MG63 (cell line): ENCODE measurements at regions not wholly inside any gene's neighbourhood (a gene's known extent, or its start where the extent isn't known, plus 50 kb on each side); places are given as distances from the start of the nearest gene placed in this dataset.

Experiments
- DNase-seq: peaks from one replicate; pipeline ENCODE4 v3.0.0-alpha.2; 2020
- H3K27me3 ChIP-seq: fragments of 250-450 bp; sonication (Bioruptor Pico); 2 replicates; pipeline ENCODE4 v1.5.1; 2020; ENCODE audit warnings: mild to moderate bottlenecking, moderate library complexity
- H3K36me3 ChIP-seq: fragments of 250-450 bp; sonication (Bioruptor Pico); 2 replicates; pipeline ENCODE4 v1.5.1; 2020; ENCODE audit warnings: mild to moderate bottlenecking, moderate library complexity
- H3K4me3 ChIP-seq: fragments of 250-450 bp; sonication (Bioruptor Pico); 2 replicates; pipeline ENCODE4 v1.5.1; 2020; ENCODE audit warnings: mild to moderate bottlenecking, moderate library complexity
- H3K9me3 ChIP-seq: fragments of 250-450 bp; sonication (Bioruptor Pico); 2 replicates; pipeline ENCODE4 v1.5.1; 2020; ENCODE audit warnings: mild to moderate bottlenecking, moderate library complexity

DNA sequence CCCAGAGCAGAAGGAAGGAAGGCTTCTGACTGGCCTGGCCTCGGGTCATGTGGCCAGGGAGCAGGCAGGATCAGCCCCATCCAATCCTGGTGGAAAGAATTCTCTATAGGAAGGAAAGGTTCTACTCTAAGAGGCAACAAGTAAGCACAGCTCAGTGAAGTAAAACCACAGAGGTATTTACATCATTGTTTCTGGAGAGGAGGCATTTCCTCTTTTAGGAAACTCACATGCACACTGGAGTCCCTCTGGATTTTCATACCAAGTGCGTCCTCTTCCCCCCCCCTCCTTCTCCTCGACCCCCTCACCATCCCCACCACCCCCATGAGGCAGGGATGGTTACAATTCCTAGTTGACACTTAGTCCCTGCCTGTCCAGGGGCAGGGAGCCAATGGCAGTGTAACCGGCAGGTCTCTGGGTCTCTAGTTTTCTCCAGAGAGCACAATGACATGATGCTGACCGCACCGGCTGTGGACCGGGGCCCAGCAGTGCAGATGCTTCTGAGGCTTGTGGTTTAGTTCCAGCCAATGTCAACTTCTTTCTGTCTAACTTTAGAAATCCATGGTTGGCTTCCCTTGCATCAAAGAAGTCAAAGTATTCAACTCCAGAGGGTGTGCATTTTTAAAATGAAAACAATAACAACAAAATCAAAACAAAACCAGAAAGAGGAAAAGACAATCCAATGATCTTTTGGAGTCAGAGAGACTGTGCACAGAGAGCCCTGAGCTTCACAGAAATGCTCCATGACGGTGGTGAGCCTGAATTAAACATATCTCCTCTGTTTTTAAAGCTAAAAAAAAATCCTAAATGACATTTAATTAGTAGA is 230.3 kb upstream of the TLE3 start:
- Histone ChIP-seq H3K9me3 (peaks cover 10% of the 10 kb centered on the region), H3K36me3 (no peaks in the 10 kb centered on the region), H3K4me3 (no peak overlapping the region), H3K27me3 (no peaks in the 10 kb centered on the region)
- DNase-seq: peak; percentile 87

DNA sequence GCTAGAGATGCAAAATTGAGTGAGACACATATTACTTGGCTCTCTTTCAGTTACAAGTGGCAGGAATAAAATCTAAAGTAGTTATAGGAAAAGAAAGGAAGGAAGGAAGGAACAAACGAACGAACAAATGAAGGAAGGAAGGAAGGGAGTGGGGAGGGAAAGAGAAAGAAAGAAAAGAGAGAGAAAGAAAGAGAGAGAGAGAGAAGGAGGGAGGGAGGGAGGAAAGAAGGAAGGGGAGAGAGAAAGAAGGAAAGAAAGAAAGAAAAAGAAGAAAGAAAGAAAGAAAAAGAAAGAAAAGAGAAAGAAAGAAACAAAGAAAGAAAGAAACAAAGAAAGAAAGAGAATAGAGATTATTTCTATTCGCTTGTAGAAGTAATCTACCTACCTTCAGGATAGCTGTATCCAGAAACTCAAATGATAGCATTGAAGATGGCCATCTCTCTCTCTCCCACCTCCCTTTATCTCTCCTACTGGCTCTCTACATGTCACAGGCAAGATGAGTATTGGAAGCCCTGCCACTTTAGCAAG is 229.7 kb upstream of the TLE3 start:
- H3K36me3 ChIP-seq: no peaks in the 10 kb centered on the region
- H3K4me3 ChIP-seq: no peak overlapping the region
- no peak for DNase-seq
- no peaks in the 10 kb centered on the region for H3K27me3 ChIP-seq
- H3K9me3 ChIP-seq: peaks cover 10% of the 10 kb centered on the region

DNA sequence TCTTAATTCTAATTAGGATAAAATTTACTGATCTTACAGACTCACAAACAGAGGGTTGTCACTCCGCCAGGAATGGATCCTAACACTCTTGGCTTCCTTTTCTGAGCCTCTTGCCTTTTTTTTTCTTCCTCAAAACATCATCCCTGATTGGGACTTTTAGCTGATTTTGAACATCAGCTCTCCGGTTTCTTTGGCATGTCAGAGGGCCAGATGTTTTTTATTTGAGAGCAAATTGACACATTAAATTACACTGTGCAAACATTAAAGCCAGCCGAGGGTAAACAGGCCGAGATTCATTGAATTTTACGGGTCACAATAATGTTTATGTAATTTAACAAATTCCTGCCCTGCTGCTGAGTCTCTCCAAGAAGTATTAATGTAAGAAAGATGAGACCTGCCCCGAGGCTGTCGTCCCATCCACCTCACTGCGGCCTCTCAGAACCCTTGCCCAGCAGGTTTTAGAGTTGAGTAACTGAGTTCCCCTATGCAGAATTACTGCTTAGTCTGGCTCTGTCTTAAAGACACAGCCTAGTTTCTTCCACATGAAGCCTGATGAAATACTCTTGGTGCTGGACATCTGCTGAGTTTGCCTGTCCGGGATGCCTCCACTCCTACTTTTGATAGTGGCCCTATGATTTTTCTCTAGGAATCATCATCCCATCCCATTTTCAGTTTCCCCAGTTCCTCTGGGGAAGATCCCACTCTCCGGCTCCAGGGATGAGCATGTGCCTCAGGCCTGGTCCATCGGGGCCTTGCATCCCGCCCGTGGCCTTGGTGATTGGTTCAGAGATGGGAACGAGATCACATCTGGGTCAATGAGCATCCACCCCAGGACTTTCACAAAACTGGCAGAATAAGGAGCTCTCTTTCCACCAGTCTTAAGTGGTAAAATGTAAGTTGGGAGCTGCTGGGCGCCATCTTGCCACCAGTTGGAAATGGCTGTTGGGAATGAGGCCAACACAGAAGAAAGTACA is 226.6 kb upstream of the TLE3 start:
- Histone ChIP-seq H3K27me3 (no peaks in the 10 kb centered on the region), H3K9me3 (no peaks in the 10 kb centered on the region), H3K36me3 (no peaks in the 10 kb centered on the region), H3K4me3 (no peak overlapping the region)
- peak; percentile 92 for DNase-seq

DNA sequence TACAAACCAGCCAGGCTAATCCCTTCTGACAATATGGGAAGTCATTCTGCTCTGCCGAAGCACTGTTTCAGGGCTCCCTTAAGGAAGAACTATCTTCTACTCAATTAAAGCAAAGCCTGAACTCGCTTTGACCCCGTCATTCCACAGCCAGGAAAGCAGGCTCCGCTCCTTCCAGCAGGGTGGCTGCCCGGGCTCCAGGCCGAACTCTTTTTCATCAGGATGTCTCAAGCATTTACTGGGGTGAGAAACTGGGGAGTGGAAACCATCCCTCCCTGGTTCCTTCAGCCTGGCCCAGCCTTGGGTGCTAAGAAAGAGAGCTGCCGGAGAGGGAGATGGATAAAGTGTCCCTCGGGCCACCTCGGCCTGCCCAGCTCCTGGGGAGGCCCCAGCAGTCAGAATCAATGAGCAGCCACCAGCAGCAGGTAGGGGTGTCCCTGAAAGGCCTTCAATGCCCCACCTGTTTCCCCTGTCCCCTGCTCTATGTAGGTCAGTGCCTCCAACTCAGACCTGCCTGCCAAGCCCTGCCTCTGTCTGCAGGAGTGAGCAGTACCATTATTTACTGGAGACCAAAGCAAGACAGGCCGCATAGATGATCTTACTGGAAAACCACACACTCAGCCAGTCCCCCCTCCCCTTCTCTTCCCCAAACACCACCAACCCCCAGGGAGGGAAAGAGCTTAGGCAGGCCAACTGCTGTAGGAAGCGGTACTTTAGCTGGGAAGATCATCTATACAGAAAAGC is 225.6 kb upstream of the TLE3 start:
- Histone ChIP-seq H3K27me3 (no peaks in the 10 kb centered on the region), H3K36me3 (no peaks in the 10 kb centered on the region), H3K4me3 (no peak overlapping the region), H3K9me3 (no peaks in the 10 kb centered on the region)
- DNase-seq: peak; percentile 76

DNA sequence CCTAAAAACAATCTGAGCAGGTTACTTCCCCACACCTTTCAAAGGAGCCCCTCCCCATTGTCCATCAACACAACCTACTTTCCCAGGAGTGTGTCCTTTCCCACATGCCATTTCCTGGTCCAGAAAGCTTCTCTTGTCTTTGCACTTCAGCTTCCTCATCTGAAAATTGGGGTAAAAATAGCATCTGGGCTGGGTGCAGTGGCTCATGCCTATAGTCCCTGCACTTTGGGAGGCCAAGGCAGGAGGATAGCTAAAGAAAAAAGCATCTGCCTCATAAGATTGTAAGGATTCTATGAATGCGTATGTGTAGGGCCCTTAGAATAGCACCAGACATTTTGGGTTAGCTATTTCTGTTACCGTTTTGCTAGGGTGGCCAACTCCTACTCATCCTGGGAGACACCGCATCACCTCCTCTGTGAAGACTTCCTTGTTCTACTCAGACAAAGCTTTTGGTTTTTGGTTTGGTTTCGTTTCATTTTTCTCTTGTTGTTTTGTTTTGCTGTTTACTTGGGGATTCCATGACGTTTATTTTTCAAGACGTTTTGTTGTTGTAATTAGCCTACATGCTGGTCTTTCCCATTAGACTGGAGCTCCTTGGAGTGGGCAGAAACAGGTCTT is 224.4 kb upstream of the TLE3 start:
- DNase-seq: no peak
- no peak overlapping the region for H3K4me3 ChIP-seq
- no peaks in the 10 kb centered on the region for H3K9me3 ChIP-seq
- no peaks in the 10 kb centered on the region for H3K27me3 ChIP-seq
- no peaks in the 10 kb centered on the region for H3K36me3 ChIP-seq

DNA sequence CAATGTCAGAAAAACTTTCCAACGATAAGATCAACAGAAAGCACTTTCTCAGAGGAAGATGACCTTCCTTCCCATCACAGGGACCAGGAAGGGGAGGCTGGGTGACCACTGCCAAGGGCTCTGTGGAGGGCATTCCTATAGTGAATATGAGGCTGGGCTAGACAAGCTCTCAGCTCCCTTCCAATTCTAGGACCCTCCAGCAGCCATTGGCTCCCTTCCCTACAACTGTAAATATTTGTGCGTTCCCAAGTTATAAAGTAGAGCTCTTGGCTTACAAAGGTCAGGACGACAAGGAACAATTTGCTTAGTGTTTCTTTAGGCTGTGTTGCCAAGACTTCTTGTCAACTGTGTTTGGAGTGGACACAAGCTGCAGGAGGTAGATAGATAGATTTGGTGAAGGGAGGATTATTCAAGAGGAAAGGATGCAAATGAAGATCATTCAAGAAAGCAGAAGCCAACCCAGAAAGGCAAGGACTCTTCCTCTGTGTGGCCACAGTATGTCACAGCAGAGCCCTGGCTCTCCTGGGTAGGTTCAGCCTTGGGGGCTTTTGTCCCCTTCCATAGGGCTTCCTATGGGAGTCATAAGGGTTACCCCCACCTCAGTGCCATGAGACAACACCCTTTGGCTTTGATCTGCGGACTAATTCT is 223.6 kb upstream of the TLE3 start:
- no peak for DNase-seq
- H3K4me3 ChIP-seq: no peak overlapping the region
- no peaks in the 10 kb centered on the region for H3K27me3 ChIP-seq
- no peaks in the 10 kb centered on the region for H3K36me3 ChIP-seq
- no peaks in the 10 kb centered on the region for H3K9me3 ChIP-seq

DNA sequence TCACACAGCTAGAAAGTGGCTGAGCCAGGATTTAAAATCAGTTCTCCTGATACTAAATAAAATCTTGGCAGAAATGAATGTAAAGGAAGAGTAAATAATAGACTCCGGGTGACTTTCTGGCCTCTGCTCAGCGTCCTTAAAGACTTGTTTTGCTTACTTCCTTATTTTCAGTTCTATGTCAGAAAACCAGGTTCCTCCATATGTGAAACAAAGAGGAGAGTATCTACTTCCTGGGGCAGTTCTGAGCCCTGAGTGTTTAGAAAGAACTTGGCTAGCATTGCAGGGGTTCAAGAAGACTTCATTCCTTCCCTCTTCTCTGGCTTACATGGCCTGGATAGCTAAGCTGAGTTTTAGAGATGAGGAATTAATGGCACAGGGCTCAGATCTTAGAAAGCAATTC is 222.8 kb upstream of the TLE3 start:
- Histone ChIP-seq H3K27me3 (no peaks in the 10 kb centered on the region), H3K36me3 (no peaks in the 10 kb centered on the region), H3K4me3 (no peak overlapping the region), H3K9me3 (no peaks in the 10 kb centered on the region)
- DNase-seq: no peak

DNA sequence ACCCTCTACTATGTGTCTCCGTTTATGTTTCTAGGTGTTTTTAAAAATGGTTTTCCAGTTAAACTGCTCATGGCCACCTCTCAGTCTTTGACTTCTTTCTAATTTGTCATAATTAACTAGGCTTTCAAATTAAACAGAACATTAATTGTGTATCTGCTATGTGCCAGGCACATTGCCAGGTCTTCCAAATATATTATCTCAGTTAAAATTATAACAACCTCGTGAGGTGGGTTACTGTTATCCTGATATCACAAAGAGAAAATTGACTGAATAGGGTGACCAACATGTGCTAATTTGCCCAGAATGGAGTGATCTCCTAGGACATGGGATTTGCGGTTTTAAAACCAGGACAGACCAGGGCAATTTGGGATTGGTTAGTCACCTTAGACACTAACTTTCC is 222.4 kb upstream of the TLE3 start:
- Histone ChIP-seq H3K36me3 (no peaks in the 10 kb centered on the region), H3K9me3 (no peaks in the 10 kb centered on the region), H3K27me3 (no peaks in the 10 kb centered on the region), H3K4me3 (no peak overlapping the region)
- no peak for DNase-seq

DNA sequence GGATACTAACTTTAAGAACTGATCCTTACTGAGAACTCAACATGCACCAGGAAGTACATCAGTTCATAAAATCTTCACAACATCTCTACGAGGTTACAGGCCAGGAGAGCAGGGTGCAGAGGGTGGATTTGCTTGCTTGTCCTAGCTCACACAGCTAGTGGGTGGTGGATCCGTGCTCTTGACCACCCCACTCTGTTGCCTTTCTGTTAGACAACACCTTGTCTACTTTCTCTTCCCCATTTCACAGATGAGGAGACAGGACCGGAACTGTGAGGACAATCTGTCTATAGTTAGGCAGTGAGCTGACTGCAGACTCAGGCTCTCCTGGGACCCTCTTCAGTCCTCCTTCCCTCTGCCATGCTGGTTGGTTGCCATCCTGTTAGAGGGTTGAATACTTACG is 221.7 kb upstream of the TLE3 start:
- Histone ChIP-seq H3K4me3 (no peak overlapping the region), H3K9me3 (no peaks in the 10 kb centered on the region), H3K27me3 (no peaks in the 10 kb centered on the region), H3K36me3 (no peaks in the 10 kb centered on the region)
- DNase-seq: no peak

DNA sequence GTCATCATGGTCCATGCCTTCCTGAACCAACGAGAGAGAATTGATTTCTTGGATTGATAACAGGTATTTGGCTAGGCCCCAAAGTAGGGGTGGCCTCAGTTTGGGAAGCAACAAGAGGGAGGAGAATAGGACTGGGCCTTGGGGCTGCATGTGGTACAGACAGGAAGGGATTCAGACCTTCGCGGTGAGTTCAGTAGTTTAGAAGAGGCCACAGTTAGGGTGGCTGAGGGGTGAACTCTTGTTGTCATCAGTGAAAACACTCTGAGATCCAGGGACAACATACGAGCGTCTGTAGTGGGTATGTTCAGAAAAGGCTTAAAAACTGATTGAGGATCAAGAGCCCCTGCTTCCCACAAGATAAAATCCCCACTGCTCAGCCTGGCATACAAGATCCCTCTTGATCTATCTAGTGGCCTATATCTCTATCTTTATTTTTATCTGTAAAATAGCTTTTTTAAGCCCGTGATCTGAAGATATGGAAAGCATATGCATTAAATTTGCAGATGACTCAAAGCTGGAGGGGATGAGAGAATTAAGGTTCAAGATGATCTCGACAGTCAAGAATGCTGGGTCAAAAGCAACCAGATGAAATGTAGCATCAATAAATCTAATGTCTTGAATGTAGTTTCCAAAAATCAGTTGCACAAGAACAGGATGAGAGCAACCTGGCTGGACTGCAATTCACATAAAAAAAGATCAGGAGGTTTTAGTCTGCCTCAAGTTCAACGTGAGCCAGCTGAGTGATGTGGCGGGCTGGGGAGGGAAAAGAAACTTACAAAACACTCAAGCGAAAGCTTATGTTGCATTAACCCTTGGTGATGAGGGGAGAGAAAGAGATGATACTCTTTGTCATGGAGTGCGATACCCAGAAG is 221.1 kb upstream of the TLE3 start:
- Histone ChIP-seq H3K4me3 (no peak overlapping the region), H3K36me3 (no peaks in the 10 kb centered on the region), H3K9me3 (no peaks in the 10 kb centered on the region), H3K27me3 (no peaks in the 10 kb centered on the region)
- peak; percentile 77 for DNase-seq

DNA sequence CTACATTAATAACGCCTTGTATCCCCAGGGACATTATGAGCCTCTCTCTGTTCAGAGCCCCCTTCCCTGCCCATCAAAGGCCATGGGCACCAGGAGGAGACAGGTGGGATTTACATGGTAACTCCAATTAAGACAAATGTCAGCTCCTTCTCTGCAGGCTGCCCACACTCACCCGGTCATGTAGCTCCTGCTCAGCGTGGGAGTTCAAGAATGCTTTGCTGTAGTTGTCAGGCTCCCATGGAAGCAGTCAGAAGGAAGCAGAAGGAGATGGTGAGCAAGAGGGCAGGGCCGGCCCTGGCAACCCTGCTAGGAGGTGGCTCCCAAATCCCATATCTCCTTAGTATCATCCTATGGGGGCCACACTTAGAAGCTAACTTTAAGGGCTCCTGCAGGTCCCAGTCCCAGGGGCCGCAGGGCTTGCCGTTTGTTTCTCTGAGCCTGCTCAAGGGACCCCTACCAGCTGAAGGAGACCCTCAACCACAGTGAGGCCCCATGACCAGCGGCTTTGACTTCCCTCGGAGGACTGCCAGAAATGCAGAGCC is 218.4 kb upstream of the TLE3 start:
- no peak for DNase-seq
- Histone ChIP-seq H3K27me3 (no peaks in the 10 kb centered on the region), H3K9me3 (0 out of 2 replicates have a peak, but pooled peaks cover 1% of the 10 kb centered on the region)

DNA sequence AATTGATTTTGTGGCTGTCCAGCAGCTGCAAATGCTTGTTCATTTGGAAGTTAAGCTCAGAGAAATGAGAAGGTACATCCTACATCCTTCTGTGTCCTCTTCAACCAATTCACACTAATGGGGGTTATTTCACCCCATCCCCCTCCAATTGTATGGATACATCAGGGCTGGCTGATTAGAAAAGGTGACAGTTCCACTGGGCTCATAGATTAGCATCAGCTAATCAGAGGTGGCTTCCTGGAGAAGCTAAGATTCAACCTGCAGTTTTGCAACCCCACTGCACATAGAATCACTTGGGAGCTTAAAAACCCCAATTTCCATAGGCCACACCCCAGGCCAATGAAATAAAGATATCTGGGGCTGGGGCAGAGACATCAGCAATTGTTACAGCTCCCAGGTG is 217.7 kb upstream of the TLE3 start:
- 0 out of 2 replicates have a peak, but pooled peaks cover 2% of the 10 kb centered on the region for H3K9me3 ChIP-seq
- H3K27me3 ChIP-seq: no peaks in the 10 kb centered on the region
- DNase-seq: no peak
- no peaks in the 10 kb centered on the region for H3K36me3 ChIP-seq
- H3K4me3 ChIP-seq: no peak overlapping the region

More for the DNA sequence above, 218.4 kb upstream of the TLE3 start:
- Histone ChIP-seq H3K36me3 (no peaks in the 10 kb centered on the region), H3K4me3 (no peak overlapping the region)

DNA sequence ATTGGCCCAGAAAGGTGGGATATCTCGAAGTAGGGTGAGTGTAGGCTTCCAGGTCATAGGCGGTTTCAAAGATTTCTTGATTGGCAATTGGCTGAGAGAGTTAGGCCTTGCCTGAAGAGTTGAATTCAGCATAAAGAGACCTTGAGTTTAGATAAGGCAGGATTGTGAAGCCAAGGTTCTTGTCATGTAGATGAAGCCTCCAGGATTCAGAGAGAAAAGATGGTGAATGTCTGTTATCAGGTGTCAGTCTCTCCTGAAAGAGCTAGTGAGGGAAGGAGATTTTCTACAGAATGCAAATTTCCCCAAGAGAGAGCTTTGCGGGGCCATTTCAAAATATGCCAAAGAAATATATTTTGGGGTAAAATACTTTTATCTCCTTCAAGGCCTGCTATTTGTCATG is 217.0 kb upstream of the TLE3 start:
- Histone ChIP-seq H3K9me3 (0 out of 2 replicates have a peak, but pooled peaks cover 2% of the 10 kb centered on the region), H3K4me3 (no peak overlapping the region), H3K27me3 (no peaks in the 10 kb centered on the region), H3K36me3 (no peaks in the 10 kb centered on the region)
- no peak for DNase-seq

DNA sequence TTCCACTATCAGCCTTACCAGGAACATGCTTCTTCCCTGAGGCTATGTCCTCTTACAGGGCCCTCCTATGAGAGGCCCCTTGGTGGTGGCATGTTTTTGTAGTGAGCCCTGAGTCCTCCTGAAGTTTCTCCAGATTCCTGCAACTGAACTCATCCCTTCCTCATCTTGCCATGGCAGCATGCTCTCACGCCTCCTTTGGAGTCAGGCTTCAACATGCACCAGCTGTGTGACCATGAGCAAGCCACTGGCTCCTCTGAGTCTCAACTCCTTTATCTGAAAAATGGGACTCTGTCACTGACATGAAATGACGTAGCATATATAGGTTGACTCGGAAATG is 216.3 kb upstream of the TLE3 start:
- Histone ChIP-seq H3K27me3 (no peaks in the 10 kb centered on the region), H3K9me3 (0 out of 2 replicates have a peak, but pooled peaks cover 2% of the 10 kb centered on the region), H3K4me3 (no peak overlapping the region), H3K36me3 (no peaks in the 10 kb centered on the region)
- no peak for DNase-seq
